Epithelial cell of prostate (primary cell): ENCODE measurements at regions not wholly inside any gene's neighbourhood (a gene's known extent, or its start where the extent isn't known, plus 50 kb on each side); places are given as distances from the start of the nearest gene placed in this dataset.

Experiments used
- DNase-seq: peaks from one replicate; pipeline ENCODE4 v3.0.0-alpha.2; 2011; ENCODE audit warnings: low read depth, low spot score
- H3K27ac ChIP-seq: fragments of 450-650 bp; 2 replicates; pipeline ENCODE4 v1.5.1; 2017; ENCODE audit warnings: mild to moderate bottlenecking

GRCh38 chr6:144335311-144335861 lies 50.3 kb downstream of the UTRN start:
- H3K27ac ChIP-seq: no peak overlapping the region
- DNase-seq: no peak

- no peak overlapping the region for H3K27ac ChIP-seq
- DNase-seq: peak; percentile 66
These were observed 50.8 kb downstream of the UTRN start for GRCh38 chr6:144335914-144336313.

DNA sequence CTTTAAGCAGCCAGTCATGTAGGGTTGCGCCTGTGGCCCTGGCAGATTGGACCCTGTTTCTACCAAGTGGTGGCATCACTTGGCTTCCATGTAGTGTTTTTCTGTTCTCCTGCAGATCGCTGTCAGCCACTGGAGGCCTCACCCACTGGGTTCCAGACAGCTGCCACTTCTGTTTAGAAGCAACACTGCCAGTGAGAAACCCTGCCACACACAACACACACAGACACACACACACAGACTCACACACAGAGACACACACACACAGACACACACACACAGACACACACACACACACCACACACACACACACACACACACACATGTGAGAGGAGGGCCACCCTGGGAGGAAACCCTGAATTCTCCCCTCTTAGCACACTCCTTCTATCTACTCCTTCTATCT lies 51.8 kb downstream of the UTRN start:
- no peak overlapping the region for H3K27ac ChIP-seq
- DNase-seq: no peak

DNA sequence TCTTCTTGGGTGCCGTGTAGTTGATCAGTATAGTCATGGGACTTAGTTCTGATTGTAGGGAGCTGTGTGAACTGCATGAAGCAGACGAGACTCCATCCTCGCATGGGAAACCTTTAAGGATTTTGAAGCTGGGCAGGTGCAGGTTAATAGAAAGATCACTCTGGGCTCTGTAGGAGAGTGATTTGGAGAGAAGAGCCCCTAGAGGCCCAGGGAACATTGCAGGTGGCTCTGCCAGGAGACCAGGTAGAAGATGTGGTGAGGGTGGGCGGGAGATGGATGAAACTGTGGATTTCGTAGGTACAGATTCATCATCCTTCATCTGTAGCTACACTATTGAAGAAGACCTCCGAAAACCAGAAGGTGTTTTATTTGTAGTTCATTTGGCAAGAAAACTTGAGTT lies 53.3 kb downstream of the UTRN start:
- no peak for DNase-seq
- no peak overlapping the region for H3K27ac ChIP-seq

- no peak for DNase-seq
- no peak overlapping the region for H3K27ac ChIP-seq
These were observed 54.0 kb downstream of the UTRN start for GRCh38 chr6:144338951-144339700.

- DNase-seq: no peak
- no peak overlapping the region for H3K27ac ChIP-seq
These were observed 54.8 kb downstream of the UTRN start for GRCh38 chr6:144339859-144340452.

- no peak overlapping the region for H3K27ac ChIP-seq
- no peak for DNase-seq
These were observed 55.6 kb downstream of the UTRN start for GRCh38 chr6:144340541-144341371.

- DNase-seq: no peak
- H3K27ac ChIP-seq: no peak overlapping the region
These were observed 56.8 kb downstream of the UTRN start for GRCh38 chr6:144341831-144342527.

DNA sequence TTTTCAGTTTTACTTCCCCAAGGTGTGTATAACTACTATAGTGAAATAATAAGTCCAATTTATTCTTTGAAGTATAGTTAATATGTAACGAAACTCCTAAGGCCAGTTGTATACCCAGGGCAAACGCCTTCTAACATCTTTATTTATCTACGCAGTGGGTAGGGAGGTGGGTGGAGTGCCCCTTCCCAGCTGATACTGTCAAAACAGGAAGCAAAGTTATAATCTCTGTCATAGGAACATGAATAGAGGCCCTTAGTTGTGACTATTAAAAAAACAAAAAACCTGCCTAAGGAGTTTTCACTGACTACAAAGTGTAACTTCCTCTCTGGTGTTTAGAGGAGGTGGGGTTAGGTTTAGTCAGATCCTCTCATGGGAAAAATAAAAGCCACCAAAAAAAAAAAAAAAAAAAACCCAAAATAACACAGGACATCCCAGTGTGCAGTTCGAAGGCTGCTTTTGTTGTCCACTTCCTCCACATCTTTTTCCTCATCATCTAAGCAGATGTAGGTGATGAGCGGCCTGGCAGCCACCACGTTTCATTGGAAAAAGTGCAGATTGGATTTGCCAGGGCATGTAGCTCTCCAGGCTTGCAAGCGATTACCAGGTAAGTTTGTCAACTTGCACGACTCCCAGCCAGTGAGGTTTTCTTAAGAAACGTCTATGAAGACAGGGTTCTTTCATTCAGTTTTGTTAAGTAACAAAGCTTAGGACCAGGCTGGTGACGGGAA lies 58.7 kb downstream of the UTRN start:
- peak overlapping the region; percentile 82 for H3K27ac ChIP-seq
- no peak for DNase-seq

GRCh38 chr6:144344646-144345045 lies 59.5 kb downstream of the UTRN start:
- DNase-seq: no peak
- peak overlapping the region; percentile 82 for H3K27ac ChIP-seq

- no peak overlapping the region for H3K27ac ChIP-seq
- no peak for DNase-seq
These were observed 60.3 kb downstream of the UTRN start for GRCh38 chr6:144345451-144345850.

GRCh38 chr6:144346719-144347447 lies 61.7 kb downstream of the UTRN start:
- no peak for DNase-seq
- H3K27ac ChIP-seq: peak overlapping the region; percentile 63

DNA sequence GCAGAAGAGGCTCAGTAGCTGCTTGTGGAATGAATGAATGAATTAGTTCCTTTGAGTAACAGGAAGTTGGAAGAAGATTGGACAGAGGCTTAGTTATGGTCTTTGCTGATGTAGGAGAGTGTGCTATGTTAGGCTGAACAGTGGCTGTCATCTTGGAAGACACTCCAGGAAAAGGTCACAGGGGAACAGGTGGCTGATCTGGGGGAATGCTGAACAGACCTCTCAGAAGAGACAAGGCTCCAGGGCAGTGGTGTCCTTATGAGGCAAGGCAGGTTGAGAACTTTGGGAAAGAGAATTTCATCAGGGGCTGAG lies 62.3 kb downstream of the UTRN start:
- no peak for DNase-seq
- peak overlapping the region; percentile 63 for H3K27ac ChIP-seq

DNA sequence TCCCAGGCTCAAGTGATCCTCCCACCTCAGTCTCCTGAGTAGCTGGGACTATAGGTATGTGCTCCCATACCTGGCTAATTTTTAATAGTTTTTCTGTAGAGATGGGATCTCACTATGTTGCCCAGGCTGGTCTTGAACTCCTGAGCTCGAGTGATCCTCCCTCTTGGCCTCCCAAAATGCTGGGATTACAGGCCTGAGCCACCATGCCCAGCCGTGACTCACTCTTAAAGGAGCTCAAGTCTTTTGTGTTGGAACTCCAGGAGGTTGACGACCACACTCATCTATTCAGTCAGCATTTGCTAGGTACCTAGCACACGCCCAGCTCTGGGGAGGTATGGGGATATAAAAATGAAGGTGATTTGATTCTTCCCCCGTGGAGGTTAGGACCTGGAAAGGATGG lies 62.8 kb downstream of the UTRN start:
- peak overlapping the region; percentile 63 for H3K27ac ChIP-seq
- no peak for DNase-seq

DNA sequence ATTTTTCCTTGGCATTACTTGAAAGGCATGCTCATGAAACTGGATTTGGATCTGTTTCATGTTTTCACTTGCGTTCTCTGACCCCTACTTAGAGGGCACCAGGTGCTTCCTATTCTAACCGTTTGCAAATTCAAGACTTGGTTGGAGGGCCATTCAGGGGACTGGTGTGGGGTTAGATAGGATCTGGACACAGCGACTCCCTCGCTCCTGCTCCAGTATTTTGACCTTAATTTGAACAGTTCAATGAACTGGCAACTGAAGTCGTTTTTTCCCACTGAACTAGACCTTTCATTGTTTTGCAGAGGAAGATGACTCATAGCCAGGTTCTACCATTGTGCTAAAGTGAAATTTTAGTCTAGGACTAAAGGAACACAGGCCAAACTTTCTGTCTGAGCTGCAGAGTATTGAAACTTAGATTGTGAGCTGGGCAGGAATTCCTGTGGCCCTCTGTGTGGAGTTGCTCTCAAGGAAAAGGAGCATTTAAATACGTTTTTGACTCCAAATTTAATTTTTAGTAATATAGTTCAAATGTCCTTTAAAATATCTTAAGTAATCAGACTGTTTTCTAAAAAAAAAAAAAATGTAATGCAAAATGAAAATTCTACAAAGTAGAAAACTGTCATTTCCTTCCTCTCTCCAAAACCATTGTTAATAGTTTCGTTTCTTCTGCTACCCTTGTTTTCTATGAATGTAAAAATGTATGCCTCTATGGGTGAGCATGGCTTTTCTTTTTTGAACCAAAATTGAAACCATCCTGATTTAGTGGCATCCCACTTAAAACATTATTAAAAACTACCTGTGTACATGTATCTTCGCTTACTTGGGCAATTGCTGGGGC lies 64.8 kb downstream of the UTRN start:
- H3K27ac ChIP-seq: peak overlapping the region; percentile 64
- no peak for DNase-seq

DNA sequence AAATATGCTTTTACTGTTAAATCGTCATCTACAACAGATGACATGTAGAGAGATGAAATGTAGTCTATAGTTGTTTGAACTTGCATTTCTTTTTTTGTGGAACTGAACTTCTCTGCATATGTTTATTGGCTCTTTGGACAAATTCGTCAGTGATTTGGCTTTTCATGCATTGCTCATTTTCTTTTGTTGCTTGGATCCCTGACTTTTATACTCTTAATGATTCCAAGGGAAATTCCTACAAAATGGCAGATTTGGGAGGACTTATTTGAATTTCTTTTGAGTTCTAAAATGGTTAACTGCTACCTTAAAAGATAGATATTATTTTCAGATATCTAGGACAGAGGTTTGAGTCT lies 65.4 kb downstream of the UTRN start:
- H3K27ac ChIP-seq: peak overlapping the region; percentile 64
- DNase-seq: no peak

GRCh38 chr6:144351379-144352127 lies 66.4 kb downstream of the UTRN start:
- no peak overlapping the region for H3K27ac ChIP-seq
- DNase-seq: no peak

DNA sequence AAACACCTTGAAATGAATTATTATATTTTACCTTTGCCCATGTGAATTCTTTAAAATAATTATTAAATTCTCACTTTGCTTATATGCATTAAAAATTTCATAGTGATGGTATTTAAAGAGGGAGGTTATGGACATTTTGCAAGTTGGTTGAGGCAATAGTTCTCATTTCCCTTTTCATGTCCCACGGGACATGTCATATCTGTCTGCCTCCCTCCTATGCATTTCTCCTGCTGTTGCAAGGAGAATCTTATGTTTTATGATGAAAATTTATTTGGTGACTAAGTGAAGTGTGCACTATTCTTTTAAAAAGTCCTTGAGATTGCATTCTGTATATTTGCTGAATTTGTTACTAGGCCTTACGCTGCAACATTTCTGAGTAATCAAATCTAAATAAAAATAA lies 67.2 kb downstream of the UTRN start:
- no peak for DNase-seq
- H3K27ac ChIP-seq: no peak overlapping the region
